IPS DF 6.9 (cell line): ENCODE measurements at regions not wholly inside any gene's neighbourhood (a gene's known extent, or its start where the extent isn't known, plus 50 kb on each side); places are given as distances from the start of the nearest gene placed in this dataset.

Experiments used
- DNase-seq: peaks from one replicate; pipeline ENCODE4 v3.0.0-alpha.2; 2013; ENCODE audit warnings: low read depth, low spot score
- H3K27ac ChIP-seq: one replicate; pipeline ENCODE4 v1.5.1; 2013; ENCODE audit warnings: low read length, control low read depth
- H3K27me3 ChIP-seq: 2 replicates; pipeline ENCODE4 v1.6.1; 2013; ENCODE audit warnings: mild to moderate bottlenecking, low read length; ENCODE audit not compliant: control insufficient read depth, insufficient read depth
- H3K36me3 ChIP-seq: 2 replicates; pipeline ENCODE4 v1.6.1; 2013; ENCODE audit warnings: low read length; ENCODE audit not compliant: control insufficient read depth, insufficient read depth
- H3K4me1 ChIP-seq: 2 replicates; pipeline ENCODE4 v1.6.1; 2013; ENCODE audit warnings: low read length; ENCODE audit not compliant: control insufficient read depth, insufficient read depth
- H3K4me3 ChIP-seq: 2 replicates; pipeline ENCODE4 v1.5.1; 2013; ENCODE audit warnings: mild to moderate bottlenecking, low read length
- H3K9me3 ChIP-seq: 2 replicates; pipeline ENCODE4 v1.6.1; 2013; ENCODE audit warnings: low read length, inconsistent platforms; ENCODE audit not compliant: control insufficient read depth, insufficient read depth
- WGBS: extraction: QIAGEN DNeasy Blood & Tissue Kit; methylation state at CpG from one replicate; pipeline ENCODE4 v1.1.7; 2013; ENCODE audit warnings: mixed read lengths, missing lambda C conversion rate; ENCODE audit not compliant: insufficient read length, insufficient coverage; 5-methylcytosine and 5-hydroxymethylcytosine counted together

DNA sequence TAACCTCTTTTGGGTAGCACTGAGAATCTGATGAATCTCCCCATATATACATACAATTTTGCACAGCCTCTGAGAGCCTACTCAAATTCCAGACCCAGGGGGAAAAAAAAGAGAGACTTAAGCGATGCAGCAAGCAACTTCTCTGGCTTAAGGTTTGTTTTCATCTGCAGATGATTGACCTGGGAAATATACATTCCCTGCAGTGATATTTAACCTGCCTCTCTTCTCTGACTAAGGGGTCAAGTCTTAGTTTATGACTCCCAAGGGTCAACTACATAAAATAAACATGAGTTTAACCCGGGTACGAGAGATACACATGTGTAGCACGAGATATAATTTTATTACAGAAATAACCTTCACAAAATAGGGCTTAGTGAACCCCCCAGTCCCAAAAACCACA is 737.8 kb downstream of the TUSC7 start:
- no CpG with 5 or more reads among the region's 4 CpGs for WGBS
- H3K9me3 ChIP-seq: no peaks in the 10 kb centered on the region
- no peak overlapping the region for H3K4me3 ChIP-seq
- H3K4me1 ChIP-seq: no peaks in the 10 kb centered on the region
- DNase-seq: no peak
- H3K36me3 ChIP-seq: no peaks in the 10 kb centered on the region
- H3K27ac ChIP-seq: no peak overlapping the region
- H3K27me3 ChIP-seq: no peaks in the 10 kb centered on the region

DNA sequence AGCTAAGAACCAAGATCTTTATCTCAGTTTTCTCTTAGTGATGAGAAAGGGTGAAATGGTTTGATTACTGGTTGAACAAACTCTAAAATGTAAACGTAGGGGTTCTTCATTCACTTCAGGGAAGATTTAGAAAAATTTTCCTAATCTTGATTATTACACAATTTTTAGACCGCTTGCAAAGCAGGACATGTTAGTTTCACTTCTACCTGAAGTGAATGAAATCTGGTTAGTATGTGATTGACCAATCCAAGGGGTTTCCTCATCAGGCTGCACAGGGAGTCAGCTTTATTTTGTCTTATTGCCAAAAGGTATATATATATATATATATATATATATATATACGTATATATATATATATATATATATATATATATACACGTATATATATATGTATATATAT is 740.4 kb downstream of the TUSC7 start:
- H3K9me3 ChIP-seq: no peaks in the 10 kb centered on the region
- no CpG with 5 or more reads among the region's 4 CpGs for WGBS
- no peaks in the 10 kb centered on the region for H3K4me1 ChIP-seq
- DNase-seq: no peak
- no peaks in the 10 kb centered on the region for H3K27me3 ChIP-seq
- H3K4me3 ChIP-seq: no peak overlapping the region
- no peak overlapping the region for H3K27ac ChIP-seq
- H3K36me3 ChIP-seq: no peaks in the 10 kb centered on the region

DNA sequence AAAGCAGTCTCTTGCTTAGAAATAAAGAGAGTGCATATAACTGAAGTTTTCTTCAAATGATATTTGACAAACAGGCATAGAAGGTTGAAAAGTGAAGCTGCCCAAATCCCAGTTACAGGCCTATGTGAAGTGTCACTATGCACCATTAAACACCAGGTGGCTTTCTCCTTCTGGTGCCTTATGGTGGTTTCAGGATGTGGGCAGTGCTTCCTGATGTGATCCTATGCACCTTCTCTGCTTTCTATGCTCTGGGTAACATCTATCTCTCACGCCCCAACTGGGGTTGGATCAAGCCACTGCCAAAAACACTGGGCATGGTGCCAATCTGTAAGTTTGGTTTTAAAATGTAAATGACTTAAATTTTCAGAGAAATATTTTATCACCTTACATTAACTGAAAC is 744.7 kb downstream of the TUSC7 start:
- no peak overlapping the region for H3K27ac ChIP-seq
- no peaks in the 10 kb centered on the region for H3K36me3 ChIP-seq
- DNase-seq: no peak
- H3K9me3 ChIP-seq: no peaks in the 10 kb centered on the region
- H3K4me1 ChIP-seq: no peaks in the 10 kb centered on the region
- no CpG with 5 or more reads among the region's 1 CpG for WGBS
- H3K27me3 ChIP-seq: no peaks in the 10 kb centered on the region
- no peak overlapping the region for H3K4me3 ChIP-seq

DNA sequence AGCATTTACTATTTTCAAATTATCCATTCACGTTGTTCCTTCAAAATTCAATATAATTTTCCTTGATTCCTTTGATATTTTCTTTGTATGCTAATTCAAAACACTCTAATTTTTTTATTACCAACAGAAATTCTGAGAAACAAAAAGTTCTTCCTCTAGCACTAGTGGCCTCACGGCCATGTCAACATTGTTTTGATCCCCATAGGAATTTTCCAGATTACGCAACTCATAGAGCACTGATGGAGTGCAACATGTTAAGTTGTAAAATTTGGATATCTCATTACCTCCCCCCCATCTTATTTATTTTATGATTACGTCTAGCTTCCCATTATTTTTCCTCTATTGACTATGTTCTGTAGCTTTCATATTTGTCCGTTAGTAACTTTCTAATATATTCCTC is 745.3 kb downstream of the TUSC7 start:
- H3K36me3 ChIP-seq: no peaks in the 10 kb centered on the region
- 100% methylated on average over 1 of the region's 5 CpGs for WGBS
- no peak overlapping the region for H3K27ac ChIP-seq
- no peak for DNase-seq
- H3K4me1 ChIP-seq: no peaks in the 10 kb centered on the region
- no peaks in the 10 kb centered on the region for H3K27me3 ChIP-seq
- H3K9me3 ChIP-seq: no peaks in the 10 kb centered on the region
- no peak overlapping the region for H3K4me3 ChIP-seq

DNA sequence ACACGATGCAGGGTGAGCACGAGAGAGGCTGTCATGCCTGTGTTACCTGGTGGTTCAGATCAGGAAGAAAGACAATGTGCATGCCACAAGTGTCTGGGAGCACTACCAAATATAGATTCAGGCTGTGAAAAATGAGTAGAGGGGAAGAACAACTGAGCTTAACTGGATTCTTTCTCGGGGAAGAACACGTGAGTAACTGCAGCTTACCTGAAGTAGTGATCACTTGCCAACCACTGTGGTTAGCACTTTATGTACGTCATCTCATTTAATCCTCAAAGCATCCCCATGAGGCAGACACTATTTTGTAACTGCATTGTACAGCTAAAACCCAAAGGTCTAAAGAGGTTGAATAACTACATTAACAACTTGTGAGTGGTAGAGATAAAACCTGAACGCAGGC is 746.2 kb downstream of the TUSC7 start:
- H3K9me3 ChIP-seq: no peaks in the 10 kb centered on the region
- no peaks in the 10 kb centered on the region for H3K4me1 ChIP-seq
- H3K4me3 ChIP-seq: no peak overlapping the region
- WGBS: no CpG with 5 or more reads among the region's 6 CpGs
- H3K27me3 ChIP-seq: no peaks in the 10 kb centered on the region
- no peak overlapping the region for H3K27ac ChIP-seq
- H3K36me3 ChIP-seq: no peaks in the 10 kb centered on the region
- DNase-seq: no peak

DNA sequence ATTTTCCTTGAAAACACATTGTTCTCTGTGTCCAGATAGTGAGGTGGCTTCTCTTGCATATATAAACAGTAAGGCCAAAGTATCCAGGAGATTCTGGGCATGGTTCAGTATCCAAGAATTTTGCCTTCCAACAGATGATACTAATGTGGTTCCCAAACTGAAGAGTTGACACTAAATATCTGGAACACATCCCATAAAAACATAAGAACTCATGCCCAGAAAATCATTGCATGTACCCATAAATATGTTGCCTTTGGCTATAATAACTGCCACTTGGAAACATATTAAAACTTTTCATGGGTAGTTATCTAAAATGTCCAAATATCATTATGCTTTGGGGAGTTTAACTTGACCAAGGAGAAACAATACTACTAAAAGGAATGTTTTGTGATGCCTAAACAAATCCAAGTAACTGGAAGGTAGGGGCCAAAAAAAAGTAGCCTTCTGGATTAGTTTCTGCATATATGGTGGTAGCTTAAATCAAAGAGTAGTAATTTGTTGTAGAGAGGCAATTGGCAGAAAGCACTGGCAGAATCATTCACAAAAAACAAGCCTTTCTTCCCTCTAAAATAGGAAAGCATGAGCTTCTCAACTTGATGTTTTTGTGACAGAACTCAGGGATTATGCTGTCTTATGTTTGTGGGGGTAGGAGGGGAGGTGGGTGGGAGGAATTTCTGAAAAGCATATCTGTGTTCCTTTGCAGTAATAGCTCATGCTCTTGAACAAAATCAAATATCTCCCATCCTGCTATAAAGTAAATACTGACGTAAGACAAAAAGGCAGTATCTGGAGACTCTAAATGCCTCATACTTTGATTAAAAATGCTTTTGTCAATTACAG is 753.9 kb downstream of the TUSC7 start:
- H3K27me3 ChIP-seq: no peaks in the 10 kb centered on the region
- H3K4me1 ChIP-seq: no peaks in the 10 kb centered on the region
- no peak overlapping the region for H3K4me3 ChIP-seq
- no CpG with 5 or more reads among the region's 1 CpG for WGBS
- H3K9me3 ChIP-seq: no peaks in the 10 kb centered on the region
- no peaks in the 10 kb centered on the region for H3K36me3 ChIP-seq
- H3K27ac ChIP-seq: no peak overlapping the region
- no peak for DNase-seq

DNA sequence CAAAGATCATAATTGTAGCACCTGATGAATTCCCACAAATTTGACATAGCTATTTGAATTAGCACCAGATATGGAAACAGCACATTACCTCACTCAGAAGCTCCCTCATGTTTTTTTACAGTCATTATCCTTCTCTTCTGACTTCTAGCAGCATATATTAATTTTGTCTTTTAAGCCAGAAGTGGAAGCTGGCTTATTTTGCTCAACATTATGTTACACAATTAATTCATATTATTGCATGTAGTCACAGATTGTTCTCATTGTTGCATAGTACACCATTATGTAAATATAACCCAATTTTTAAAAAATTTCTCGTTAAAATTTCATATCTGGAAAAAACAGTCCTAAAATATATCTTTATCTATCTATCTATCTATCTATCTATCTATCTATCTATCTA is 762.3 kb downstream of the TUSC7 start:
- Histone ChIP-seq H3K4me1 (no peaks in the 10 kb centered on the region), H3K9me3 (no peaks in the 10 kb centered on the region)
- 100% methylated on average over 1 of the region's 1 CpG for WGBS

DNA sequence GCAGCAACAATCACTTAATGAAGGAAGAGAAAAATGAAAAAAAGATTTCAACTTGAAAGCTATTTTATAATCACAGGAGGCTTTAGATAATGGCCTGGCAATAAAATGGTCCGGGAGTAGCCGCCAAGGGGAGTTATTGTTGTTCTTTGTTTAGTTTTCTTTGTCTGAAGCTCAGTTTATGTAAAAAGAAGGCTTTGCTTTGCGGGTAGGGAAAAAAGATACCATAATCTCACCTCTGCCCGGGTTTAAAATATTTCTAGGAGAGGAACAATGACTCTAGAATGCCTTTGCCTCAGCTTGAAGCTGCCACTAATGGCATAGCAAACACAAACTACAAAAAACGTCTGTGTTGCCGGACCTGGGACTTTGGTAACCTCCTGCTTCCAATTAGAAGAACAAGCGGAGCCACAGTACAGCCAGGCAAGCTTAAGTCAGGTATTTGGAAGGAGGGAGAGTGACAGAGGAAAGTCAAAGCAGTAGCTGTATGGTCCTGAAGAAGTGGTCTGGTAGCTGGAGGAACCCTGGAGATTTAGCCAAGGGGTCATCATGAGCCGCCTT is 764.5 kb downstream of the TUSC7 start:
- Histone ChIP-seq H3K9me3 (no peaks in the 10 kb centered on the region), H3K4me1 (no peaks in the 10 kb centered on the region), H3K36me3 (no peaks in the 10 kb centered on the region), H3K27me3 (no peaks in the 10 kb centered on the region), H3K4me3 (no peak overlapping the region), H3K27ac (no peak overlapping the region)
- no CpG with 5 or more reads among the region's 8 CpGs for WGBS
- no peak for DNase-seq

More for the DNA sequence above, 762.3 kb downstream of the TUSC7 start:
- H3K4me3 ChIP-seq: no peak overlapping the region
- no peak for DNase-seq
- no peaks in the 10 kb centered on the region for H3K27me3 ChIP-seq
- no peaks in the 10 kb centered on the region for H3K36me3 ChIP-seq
- H3K27ac ChIP-seq: no peak overlapping the region

DNA sequence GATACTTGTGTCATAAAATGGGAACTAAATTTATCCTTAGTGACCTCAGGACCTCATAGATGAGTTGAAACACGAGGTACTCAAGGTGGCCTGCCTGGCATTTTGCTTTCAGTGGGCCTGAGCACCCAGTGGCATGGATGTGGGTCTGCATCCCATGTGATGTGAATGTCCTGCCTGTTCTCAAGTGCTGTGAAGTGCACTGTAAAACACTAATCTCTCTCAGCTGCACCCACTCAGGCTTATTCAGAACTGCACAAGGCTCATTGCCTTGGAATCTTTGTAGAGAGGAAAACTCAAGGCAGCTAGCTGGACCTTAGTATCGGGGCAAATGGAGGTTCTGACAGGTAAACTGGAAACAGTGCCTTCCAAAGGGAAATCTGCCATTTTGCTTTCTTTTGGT is 767.0 kb downstream of the TUSC7 start:
- Histone ChIP-seq H3K27me3 (no peaks in the 10 kb centered on the region), H3K4me1 (no peaks in the 10 kb centered on the region), H3K9me3 (no peaks in the 10 kb centered on the region), H3K36me3 (no peaks in the 10 kb centered on the region), H3K27ac (no peak overlapping the region), H3K4me3 (no peak overlapping the region)
- no CpG with 5 or more reads among the region's 2 CpGs for WGBS
- DNase-seq: no peak

DNA sequence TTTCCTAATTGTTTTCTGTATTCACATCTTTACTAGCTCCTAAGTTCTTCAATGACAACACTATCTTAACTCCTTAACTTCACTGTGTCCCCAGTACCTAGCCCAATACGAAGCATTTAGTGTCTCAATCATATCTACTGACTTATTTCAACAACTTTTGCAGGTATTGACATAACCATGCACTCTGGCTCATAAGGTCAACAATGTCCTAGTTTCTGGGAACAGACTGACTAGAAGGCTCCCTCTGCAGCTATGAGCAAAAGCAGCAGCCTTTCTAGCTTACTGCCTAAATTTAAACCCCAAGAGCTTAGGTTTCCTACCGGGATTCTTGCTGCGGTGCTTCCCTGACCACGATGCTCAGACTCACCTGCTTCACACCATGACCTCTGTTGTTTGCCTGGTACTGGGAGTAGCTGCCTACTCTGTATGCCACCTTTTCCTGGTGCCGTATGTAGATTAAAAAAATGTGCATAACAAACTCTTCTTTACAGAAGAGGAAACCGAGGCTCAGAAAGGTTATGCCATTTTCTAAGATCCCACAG is 767.7 kb downstream of the TUSC7 start:
- Histone ChIP-seq H3K4me1 (no peaks in the 10 kb centered on the region), H3K9me3 (no peaks in the 10 kb centered on the region), H3K4me3 (no peak overlapping the region), H3K36me3 (no peaks in the 10 kb centered on the region), H3K27me3 (no peaks in the 10 kb centered on the region), H3K27ac (no peak overlapping the region)
- no CpG with 5 or more reads among the region's 6 CpGs for whole genome bisulfite sequencing
- DNase-seq: no peak

DNA sequence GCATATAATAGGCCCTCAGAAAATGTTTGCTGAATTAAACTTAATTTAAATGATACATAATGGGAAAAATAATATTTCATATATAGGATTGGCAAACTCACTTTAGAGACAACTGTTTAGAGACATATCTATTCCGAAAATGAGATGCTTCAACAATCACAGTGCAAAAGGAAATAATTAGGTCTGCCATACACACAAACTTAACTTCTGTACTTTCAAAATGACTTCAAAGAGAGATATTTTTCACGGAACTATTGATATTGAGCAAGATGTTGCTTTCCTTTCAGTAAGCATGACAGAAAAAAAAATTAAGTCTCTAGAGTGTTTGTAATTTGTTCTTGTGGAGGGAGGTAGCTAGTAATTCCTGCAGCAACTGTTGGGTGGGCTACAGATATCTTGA is 769.5 kb downstream of the TUSC7 start:
- Histone ChIP-seq H3K27ac (no peak overlapping the region), H3K27me3 (no peaks in the 10 kb centered on the region), H3K4me1 (no peaks in the 10 kb centered on the region), H3K36me3 (no peaks in the 10 kb centered on the region), H3K4me3 (no peak overlapping the region), H3K9me3 (no peaks in the 10 kb centered on the region)
- no peak for DNase-seq
- no CpG with 5 or more reads among the region's 2 CpGs for WGBS
